HG03571 (cell line): ENCODE measurements at regions not wholly inside any gene's neighbourhood (a gene's known extent, or its start where the extent isn't known, plus 50 kb on each side); places are given as distances from the start of the nearest gene placed in this dataset.
A peak's percentile ranks its signal among the peaks of the same experiment; 100 is the strongest.
"Not testable (repeated sequence)": the region's sequence is repeated elsewhere in the genome, so short reads cannot be mapped to it uniquely, and the experiment has no call there.

ENCODE experiments used
- ATAC-seq: cut with Tn5 transposase; IDR thresholded peaks from one replicate; pipeline ENCODE4 v1.9.1; 2021; ENCODE audit not compliant: unreplicated experiment

DNA sequence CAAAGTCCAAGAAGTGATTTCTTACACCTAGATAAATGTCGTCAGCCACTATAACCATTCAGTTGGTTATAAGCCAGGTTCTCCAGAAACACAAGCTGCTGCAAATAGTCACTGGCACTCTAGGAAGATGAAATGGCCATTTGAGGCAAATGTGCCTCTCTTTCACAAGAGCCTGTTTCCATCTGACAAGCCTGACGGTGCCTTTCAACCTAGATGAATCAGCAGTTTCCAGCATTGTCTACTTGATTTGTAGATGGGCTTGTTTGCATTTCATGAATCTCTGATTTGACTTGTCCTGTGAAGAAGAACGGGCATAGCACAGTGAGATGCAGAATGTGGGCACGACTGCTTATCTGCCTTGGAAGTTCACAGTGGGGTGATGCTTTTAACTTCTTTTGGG is 327.2 kb downstream of the LMO7 start:
- no peak for ATAC-seq

DNA sequence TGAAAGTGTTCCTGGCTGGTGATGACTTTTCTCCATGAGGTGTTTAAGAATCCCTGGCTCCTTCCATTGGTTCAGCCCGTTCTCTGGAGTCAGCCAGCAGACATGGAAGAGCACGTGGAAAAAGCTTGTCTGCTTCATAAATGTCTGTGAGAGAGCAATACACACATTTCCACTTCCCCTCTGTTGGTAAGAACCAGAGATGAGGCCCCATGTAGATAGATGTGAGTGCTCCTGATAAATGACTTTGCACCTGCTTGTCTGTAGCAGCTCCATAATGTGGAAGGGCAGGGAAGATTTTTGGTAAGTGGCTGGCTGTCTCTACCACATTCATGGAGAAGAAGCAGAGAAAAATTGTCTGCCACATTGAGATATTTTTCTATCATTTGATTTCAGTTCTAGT is 325.8 kb downstream of the LMO7 start:
- ATAC-seq = no peak

- ATAC-seq = peak; percentile 80
Measured at GRCh38 chr13:75960538-75960994, 324.4 kb downstream of the LMO7 start.

GRCh38 chr13:75959861-75960481 is 323.8 kb downstream of the LMO7 start:
- no peak for ATAC-seq

- not testable (repeated sequence) for ATAC-seq
Measured at GRCh38 chr13:75953589-75953988, 317.5 kb downstream of the LMO7 start.

GRCh38 chr13:75947448-75947847 is 311.3 kb downstream of the LMO7 start:
- ATAC-seq = no peak

GRCh38 chr13:75946536-75947284 is 310.6 kb downstream of the LMO7 start:
- ATAC-seq = no peak

- ATAC-seq = no peak
Measured at GRCh38 chr13:75945841-75946482, 309.8 kb downstream of the LMO7 start.

- ATAC-seq = no peak
Measured at GRCh38 chr13:75938811-75939560, 302.9 kb downstream of the LMO7 start.

GRCh38 chr13:75936791-75937190 is 300.7 kb downstream of the LMO7 start:
- ATAC-seq = no peak

DNA sequence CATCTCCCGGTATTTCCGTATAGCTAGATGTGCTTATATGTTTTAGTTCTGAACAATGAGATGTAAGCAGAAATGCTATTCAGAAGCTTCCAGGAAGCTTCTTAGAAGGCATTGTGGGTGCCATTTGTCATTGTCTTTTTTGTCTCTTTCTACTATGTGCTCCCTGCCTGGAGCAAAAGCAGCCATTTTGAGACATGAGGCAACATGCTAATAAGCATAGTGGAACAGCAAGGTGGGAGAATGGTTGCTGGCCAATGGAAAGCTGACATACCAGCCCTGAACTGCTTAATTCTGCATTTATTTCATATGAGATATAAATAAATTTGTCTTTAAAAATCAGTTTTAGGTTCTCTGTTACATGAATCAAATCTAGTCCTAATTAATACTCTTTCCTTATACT is 299.7 kb downstream of the LMO7 start:
- no peak for ATAC-seq

- no peak for ATAC-seq
Measured at GRCh38 chr13:75934889-75935288, 298.8 kb downstream of the LMO7 start.

DNA sequence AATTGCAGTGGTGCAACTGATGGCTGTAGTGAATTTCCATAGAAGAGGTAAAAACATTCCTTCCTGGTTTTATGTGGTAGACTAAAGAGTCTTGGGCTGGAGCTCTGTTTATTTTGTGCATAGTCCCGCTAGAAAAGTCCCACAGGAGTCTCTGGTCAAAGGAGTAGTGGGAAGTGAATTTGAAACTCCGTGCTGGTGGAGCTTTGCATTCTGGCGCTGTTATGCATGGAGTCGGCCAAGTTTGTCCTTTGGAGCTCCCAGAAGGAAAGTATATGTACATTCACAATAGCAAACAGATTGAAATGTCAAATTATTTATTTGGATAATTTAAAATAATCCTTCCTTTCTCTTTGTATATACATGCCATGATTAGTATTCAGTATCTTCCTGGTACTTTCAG is 296.5 kb downstream of the LMO7 start:
- ATAC-seq = no peak

DNA sequence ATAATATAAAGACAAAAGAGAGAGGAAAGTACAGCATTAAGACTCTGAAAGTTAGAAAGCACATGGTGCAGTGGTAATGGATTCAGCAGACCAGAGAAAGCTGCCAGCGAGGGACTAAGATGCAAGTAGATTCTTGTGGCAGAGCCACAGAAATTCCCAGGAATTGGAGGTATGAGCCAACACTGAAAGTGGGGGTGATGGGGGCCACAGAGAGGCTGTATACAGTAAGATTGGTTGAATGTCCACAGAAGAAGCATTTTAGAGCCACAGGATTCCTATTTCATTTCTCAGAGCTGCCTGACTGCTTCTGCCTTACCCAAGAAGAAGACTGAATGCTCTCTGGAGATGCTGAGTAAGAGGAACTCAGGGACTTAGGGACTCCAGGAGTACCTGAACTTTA is 295.0 kb downstream of the LMO7 start:
- ATAC-seq = no peak

DNA sequence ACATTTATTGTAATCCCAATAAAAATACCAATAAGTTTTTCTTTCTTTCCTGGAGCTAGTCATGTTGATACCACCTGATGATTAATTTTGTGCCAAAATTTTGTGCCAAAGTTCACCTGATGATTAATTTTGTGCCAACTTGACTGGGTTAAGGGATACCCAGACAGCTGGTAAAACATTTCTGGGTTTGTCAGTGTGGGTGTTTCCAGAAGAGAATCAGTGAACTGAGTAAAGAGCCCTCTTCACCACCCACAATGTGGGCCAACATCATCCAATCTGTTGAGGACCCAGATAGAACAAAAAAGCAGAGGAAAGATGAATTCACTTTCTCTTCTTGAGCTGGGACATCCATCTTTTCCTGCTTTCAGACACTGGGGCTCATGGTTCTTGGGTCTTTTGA is 292.9 kb downstream of the LMO7 start:
- ATAC-seq = no peak

- no peak for ATAC-seq
Measured at GRCh38 chr13:75927183-75927669, 291.1 kb downstream of the LMO7 start.

DNA sequence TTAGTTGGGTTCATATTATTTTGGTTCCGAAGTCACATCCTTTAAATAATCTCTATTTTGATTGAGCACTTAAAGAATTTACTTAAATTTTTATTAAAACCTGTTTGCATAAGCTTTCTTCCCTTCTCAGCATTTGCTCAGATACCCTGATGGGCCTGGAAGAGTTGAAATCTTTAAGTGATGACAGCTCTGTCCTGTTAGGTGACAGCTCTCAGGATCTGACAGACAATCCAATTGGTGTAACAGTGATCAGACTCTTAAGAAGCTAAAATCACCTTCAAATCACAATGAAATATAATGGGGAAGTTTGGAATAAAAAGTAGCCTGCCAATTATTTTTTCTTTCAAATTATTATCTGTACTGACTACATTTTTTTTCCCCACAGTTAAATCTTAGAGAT is 284.4 kb downstream of the LMO7 start:
- no peak for ATAC-seq

DNA sequence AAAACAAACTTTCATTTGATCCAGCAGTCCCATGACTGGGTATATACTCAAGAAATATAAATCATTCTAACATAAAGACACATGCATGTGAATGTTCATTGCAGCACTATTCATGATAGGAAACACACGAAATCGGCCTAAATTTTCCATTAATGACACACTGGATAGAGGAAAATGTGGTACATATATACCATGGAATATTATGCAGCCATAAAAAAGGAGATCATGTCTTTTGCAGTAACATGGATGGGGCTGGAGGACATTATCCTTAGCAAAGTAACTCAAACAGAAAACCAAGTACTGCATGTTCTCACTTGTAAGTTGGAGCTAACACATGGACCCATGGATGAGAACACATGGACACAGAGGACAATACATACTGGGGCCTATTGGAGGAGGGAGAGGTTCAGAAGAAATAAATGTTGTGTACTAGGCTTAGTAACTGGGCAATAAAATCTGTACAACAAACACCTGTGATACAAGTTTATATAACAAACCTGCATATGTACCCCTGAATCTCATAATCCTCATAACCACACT is 283.6 kb downstream of the LMO7 start:
- no peak for ATAC-seq

DNA sequence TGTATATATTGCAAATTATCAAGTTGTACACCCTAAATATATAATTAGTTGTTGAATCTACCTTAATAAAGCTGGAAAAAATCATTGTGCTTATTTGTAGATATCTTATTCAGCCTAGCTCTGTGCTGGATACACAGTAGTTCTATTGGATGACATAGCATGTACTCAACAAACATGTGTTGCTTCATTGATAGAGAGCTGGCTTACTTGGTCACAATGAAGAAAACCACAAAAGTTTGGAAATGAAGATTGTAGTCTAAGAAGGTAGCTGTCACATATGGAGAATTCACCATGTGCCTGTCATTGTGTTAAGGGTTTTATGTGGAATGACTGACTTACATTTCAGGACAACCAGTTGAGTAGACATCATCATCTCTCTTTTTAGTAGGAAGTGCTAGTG is 278.9 kb downstream of the LMO7 start:
- no peak for ATAC-seq

DNA sequence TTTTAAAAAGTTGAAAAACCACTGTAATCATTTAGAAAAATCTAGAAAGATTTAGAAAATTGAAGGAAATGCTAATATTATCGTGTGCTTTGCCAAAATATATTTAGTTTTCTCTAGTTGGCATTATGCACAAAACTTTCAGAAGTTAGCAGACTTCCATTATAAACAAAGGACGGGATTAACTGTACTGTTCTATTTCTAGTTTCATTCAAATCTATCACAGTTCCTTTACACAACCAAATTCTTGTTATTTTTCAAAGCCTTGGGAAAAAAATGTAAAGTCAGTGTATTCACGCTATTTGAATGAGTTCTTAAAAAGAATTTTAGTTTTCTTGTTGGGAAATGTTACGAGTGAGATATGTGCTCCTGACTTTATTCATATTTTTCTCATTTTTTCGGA is 277.8 kb downstream of the LMO7 start:
- ATAC-seq = no peak

GRCh38 chr13:75910591-75910990 is 274.5 kb downstream of the LMO7 start:
- ATAC-seq = no peak
